Astrocyte of the spinal cord (primary cell): ENCODE measurements at regions not wholly inside any gene's neighbourhood (a gene's known extent, or its start where the extent isn't known, plus 50 kb on each side); places are given as distances from the start of the nearest gene placed in this dataset.

ENCODE experiments used
- DNase-seq: peaks from one replicate; pipeline ENCODE4 v3.0.0; 2011; ENCODE audit warnings: low read depth, low spot score
- H3K4me3 ChIP-seq: 2 replicates; pipeline ENCODE4 v1.5.1; 2011; ENCODE audit warnings: low read depth, mild to moderate bottlenecking, low read length, moderate library complexity
- in situ Hi-C: cut with HindIII; loops from 2 replicates; pipeline ENCODE4 v1.10.0; 2017; ENCODE audit warnings: low sequenced_read_pairs
- TF ChIP-seq, protein P1 (sequence below): IDR thresholded peaks from 2 replicates; pipeline ENCODE4 v1.5.1; 2012; ENCODE audit warnings: low read depth, mild to moderate bottlenecking, low read length, inconsistent platforms

GRCh38 chr18:60543646-60544045 lies 171.1 kb upstream of the MC4R start:
- H3K4me3 ChIP-seq = no peak overlapping the region
- TF ChIP-seq, protein P1, sequence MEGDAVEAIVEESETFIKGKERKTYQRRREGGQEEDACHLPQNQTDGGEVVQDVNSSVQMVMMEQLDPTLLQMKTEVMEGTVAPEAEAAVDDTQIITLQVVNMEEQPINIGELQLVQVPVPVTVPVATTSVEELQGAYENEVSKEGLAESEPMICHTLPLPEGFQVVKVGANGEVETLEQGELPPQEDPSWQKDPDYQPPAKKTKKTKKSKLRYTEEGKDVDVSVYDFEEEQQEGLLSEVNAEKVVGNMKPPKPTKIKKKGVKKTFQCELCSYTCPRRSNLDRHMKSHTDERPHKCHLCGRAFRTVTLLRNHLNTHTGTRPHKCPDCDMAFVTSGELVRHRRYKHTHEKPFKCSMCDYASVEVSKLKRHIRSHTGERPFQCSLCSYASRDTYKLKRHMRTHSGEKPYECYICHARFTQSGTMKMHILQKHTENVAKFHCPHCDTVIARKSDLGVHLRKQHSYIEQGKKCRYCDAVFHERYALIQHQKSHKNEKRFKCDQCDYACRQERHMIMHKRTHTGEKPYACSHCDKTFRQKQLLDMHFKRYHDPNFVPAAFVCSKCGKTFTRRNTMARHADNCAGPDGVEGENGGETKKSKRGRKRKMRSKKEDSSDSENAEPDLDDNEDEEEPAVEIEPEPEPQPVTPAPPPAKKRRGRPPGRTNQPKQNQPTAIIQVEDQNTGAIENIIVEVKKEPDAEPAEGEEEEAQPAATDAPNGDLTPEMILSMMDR = no peak
- no peak for DNase-seq
- in situ Hi-C loops = no loop called here

DNA sequence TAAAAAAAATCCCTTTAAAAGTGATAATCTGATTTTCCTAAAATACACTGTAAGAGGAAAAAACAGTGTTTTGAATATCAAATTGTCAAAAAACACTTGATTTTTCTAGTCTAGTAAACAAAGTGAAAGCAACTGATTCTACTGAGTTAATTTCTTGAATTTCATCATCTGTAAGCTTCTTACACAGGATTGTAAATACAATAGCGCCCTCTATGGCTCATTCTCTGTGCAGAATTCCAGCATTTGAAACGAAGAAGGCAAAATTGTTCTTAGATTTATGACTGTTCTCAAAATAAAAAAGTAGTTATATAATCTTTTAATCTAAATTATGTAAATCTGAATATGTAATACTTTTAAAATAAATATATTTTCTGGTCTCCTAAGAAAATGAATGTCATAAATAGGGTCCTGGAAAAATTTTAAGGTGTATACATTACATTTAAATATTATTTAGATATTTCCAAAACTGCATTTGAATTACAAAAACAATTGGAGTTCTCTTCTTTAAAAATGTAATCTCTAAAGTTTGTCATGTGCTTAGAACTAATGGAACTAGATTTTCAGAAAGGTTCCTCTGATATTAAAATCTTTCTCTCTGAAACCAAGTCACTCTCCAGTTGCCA lies 176.9 kb upstream of the MC4R start:
- in situ Hi-C loops = no loop called here
- peak; percentile 85 for DNase-seq
- no peak overlapping the region for H3K4me3 ChIP-seq
- TF ChIP-seq, protein P1 = peak; percentile 75

GRCh38 chr18:60552948-60553347 lies 180.4 kb upstream of the MC4R start:
- TF ChIP-seq, protein P1 = no peak
- no peak overlapping the region for H3K4me3 ChIP-seq
- DNase-seq = no peak
- in situ Hi-C loops = no loop called here

- TF ChIP-seq, protein P1 = no peak
- in situ Hi-C loops = no loop called here
- no peak for DNase-seq
- H3K4me3 ChIP-seq = no peak overlapping the region
These were observed 182.4 kb upstream of the MC4R start for GRCh38 chr18:60554967-60555366.

DNA sequence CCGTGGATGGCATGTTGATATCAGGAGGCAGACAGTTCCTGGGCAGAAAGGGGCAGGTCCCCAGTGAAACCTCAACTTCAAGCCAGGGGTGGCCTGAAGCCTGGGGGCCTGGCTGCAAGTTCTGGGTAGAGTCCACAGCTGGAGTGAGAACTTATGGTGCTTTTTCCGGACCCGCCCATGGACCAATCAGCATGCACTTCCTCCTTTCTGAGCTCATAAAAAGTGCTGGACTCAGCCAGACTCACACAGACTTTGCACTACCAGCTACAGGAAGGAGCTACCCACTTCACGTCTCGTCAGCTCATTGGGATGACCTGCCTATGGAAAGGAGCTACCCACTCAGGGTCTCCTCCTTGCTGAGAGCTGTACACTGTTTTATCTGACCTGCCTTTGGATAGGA lies 183.1 kb upstream of the MC4R start:
- TF ChIP-seq, protein P1 = no peak
- in situ Hi-C loops = no loop called here
- no peak overlapping the region for H3K4me3 ChIP-seq
- DNase-seq = no peak

- DNase-seq = no peak
- TF ChIP-seq, protein P1 = no peak
- in situ Hi-C loops = no loop called here
- no peak overlapping the region for H3K4me3 ChIP-seq
These were observed 183.8 kb upstream of the MC4R start for GRCh38 chr18:60556326-60556725.

DNA sequence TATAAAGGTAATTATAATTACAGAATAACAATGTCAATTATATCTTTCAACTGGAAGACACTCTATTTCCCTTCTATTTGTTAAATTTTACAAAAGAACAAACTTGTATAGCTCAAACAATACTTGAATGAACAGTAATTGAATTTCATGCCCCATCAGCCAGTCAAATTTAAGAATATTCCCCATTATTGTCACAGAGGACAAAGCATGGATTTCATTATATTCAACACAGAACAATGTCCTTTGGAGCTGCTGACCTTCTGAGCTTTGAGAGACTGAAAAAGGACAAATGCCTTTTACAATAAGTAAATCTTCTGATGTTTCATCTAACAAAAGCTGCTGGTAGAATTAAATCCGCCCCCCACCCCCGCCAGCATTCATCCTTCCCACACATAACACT lies 187.5 kb upstream of the MC4R start:
- no peak for DNase-seq
- no peak overlapping the region for H3K4me3 ChIP-seq
- TF ChIP-seq, protein P1 = no peak
- in situ Hi-C loops = no loop called here
